ENCODE measurements at regions not wholly inside any gene's neighbourhood (a gene's known extent, or its start where the extent isn't known, plus 50 kb on each side); places are given as distances from the start of the nearest gene placed in this dataset.

DNA sequence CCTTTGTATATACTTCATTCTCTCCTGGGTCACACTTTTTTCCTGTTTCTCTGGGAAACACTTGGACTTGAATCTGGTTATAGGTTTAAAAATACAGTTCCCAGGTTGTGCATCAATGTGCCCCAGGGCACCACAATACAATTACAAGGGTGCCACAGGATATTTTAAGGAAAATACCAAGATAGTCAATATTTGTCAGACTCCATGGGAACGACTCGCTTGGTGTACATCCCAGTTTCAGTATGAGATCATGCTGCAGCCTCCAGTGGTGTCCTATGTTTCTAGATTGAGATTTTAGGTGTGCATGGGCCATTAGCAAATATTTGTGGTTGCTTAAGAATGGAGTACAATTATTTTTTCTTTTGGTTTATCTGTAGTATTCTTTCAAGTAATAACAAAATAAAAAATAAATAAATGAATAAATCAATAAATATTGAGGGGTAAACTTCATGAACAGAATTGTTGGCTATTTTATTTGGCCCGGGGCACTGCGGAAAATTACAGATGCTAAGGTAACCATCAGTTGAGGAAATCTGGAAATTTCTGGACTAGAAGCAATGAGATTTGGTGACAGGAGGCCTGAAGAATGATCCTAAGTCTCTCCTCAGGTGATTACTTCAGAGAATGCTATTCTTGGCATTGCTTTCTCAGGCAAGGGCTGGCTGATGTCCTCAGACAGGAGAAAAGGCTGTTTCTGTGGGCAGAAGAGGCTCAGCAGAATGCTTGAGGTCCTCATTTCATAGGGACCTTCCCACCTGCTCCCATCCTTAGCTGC, 649.3 kb upstream of the SOX11 start:
- Histone ChIP-seq H3K4me1 (ENCODE audit: insufficient read depth, low read length) (no peaks in the 10 kb centered on the region), H3K4me3 (replicated peaks in 1 of 3; ENCODE audit: insufficient read depth in 1 of 3, low read depth in 2 of 3, low read length in 3 of 3) (no peak overlapping the region), H3K79me2 (ENCODE audit: insufficient read depth, low read length) (no peaks in the 10 kb centered on the region), H3K9me3 (ENCODE audit: low read length) (peaks cover 93% of the 10 kb centered on the region), H2AFZ (ENCODE audit: low read length) (no peak overlapping the region), H3K27ac (ENCODE audit: extremely low read length, insufficient read depth, low read length) (no peak overlapping the region), H3K4me2 (ENCODE audit: low read depth, low read length) (no peak overlapping the region), H3K9ac (ENCODE audit: insufficient read depth, low read depth, low read length) (no peak overlapping the region), H4K20me1 (ENCODE audit: insufficient read depth, low read length) (no peaks in the 10 kb centered on the region), H3K27me3 (ENCODE audit: control insufficient read depth in 1 of 2, insufficient read depth in 2 of 2, low read length in 2 of 2) (no peaks in the 10 kb centered on the region), H3K36me3 (replicated peaks in 1 of 2; ENCODE audit: control insufficient read depth in 1 of 2, insufficient read depth in 2 of 2, low read length in 2 of 2) (no peaks in the 10 kb centered on the region)
- intact Hi-C loops (cut with micrococcal nuclease; ENCODE audit: unreplicated experiment) (no loop called here), in situ Hi-C loops (cut with HindIII; ENCODE audit: extremely low pct_ligation_motif_present, low pct_unique_long_range_greater_than_20kb) (no loop called here)
- FAIRE-seq (no peak), DNase-seq (ENCODE audit: low spot score) (no peak), ATAC-seq (no peak)
- CTCF ChIA-PET (ENCODE audit: low intra/inter-chr PET ratio, low total read pairs), result no interaction called here
- POLR2A ChIA-PET, result no interaction called here
- WGBS (ENCODE audit: low lambda C conversion rate), result 3% methylated on average over 4 of the region's 4 CpGs
- no TSS peak for BruUV-seq (replicated peaks)
- no peak for TF ChIP-seq SSRP1 (CRISPR knock-in tag; IDR thresholded peaks at IDR 0.05)
- TF ChIP-seq, protein P1, sequence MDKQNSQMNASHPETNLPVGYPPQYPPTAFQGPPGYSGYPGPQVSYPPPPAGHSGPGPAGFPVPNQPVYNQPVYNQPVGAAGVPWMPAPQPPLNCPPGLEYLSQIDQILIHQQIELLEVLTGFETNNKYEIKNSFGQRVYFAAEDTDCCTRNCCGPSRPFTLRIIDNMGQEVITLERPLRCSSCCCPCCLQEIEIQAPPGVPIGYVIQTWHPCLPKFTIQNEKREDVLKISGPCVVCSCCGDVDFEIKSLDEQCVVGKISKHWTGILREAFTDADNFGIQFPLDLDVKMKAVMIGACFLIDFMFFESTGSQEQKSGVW (CRISPR knock-in tag; IDR thresholded peaks at IDR 0.05; ENCODE audit: borderline replicate concordance), result no peak
- TF ChIP-seq HNRNPK (IDR thresholded peaks at IDR 0.05; ENCODE audit: low read depth, low read length, poor library complexity, severe bottlenecking), result no peak
- no peak for TF ChIP-seq RAD21 (CRISPR knock-in tag; IDR thresholded peaks at IDR 0.05)

DNA sequence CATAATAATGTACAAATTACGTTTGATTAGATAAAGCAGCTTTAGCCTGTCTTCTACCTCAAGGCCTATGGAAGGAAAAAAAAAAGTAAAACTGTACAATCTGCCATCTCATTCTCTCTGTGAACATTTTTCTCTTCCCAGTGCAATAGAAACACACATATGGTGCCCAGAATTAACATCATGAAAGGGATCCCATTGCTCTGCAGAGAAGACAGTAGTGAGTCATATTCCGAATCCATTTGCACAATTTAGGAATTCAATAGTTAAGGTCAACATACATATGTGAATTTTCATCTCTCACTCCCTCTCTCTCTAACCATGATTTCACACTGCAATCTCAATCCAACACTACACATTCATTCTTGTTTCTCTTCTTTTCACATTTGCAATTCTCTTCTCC, 640.9 kb upstream of the SOX11 start:
- Histone ChIP-seq H3K4me3 (replicated peaks in 1 of 3; ENCODE audit: insufficient read depth in 1 of 3, low read depth in 2 of 3, low read length in 3 of 3) (no peak overlapping the region), H3K79me2 (ENCODE audit: insufficient read depth, low read length) (no peaks in the 10 kb centered on the region), H3K9ac (ENCODE audit: insufficient read depth, low read depth, low read length) (no peak overlapping the region), H3K27me3 (ENCODE audit: control insufficient read depth in 1 of 2, insufficient read depth in 2 of 2, low read length in 2 of 2) (no peaks in the 10 kb centered on the region), H3K36me3 (replicated peaks in 1 of 2; ENCODE audit: control insufficient read depth in 1 of 2, insufficient read depth in 2 of 2, low read length in 2 of 2) (no peaks in the 10 kb centered on the region), H3K4me1 (ENCODE audit: insufficient read depth, low read length) (no peaks in the 10 kb centered on the region), H4K20me1 (ENCODE audit: insufficient read depth, low read length) (no peaks in the 10 kb centered on the region), H3K27ac (ENCODE audit: extremely low read length, insufficient read depth, low read length) (no peak overlapping the region), H2AFZ (ENCODE audit: low read length) (no peak overlapping the region), H3K9me3 (ENCODE audit: low read length) (peaks cover 84% of the 10 kb centered on the region), H3K4me2 (ENCODE audit: low read depth, low read length) (no peak overlapping the region)
- CTCF ChIA-PET (ENCODE audit: low intra/inter-chr PET ratio, low total read pairs), result no interaction called here
- BruUV-seq (replicated peaks), result no TSS peak
- ATAC-seq (no peak), FAIRE-seq (no peak), DNase-seq (ENCODE audit: low spot score) (no peak)
- in situ Hi-C loops (cut with HindIII; ENCODE audit: extremely low pct_ligation_motif_present, low pct_unique_long_range_greater_than_20kb), result no loop called here
- WGBS (ENCODE audit: low lambda C conversion rate), result 1% methylated on average over 2 of the region's 2 CpGs
- POLR2A ChIA-PET, result no interaction called here
- intact Hi-C loops (cut with micrococcal nuclease; ENCODE audit: unreplicated experiment), result no loop called here
- TF ChIP-seq, protein P2, sequence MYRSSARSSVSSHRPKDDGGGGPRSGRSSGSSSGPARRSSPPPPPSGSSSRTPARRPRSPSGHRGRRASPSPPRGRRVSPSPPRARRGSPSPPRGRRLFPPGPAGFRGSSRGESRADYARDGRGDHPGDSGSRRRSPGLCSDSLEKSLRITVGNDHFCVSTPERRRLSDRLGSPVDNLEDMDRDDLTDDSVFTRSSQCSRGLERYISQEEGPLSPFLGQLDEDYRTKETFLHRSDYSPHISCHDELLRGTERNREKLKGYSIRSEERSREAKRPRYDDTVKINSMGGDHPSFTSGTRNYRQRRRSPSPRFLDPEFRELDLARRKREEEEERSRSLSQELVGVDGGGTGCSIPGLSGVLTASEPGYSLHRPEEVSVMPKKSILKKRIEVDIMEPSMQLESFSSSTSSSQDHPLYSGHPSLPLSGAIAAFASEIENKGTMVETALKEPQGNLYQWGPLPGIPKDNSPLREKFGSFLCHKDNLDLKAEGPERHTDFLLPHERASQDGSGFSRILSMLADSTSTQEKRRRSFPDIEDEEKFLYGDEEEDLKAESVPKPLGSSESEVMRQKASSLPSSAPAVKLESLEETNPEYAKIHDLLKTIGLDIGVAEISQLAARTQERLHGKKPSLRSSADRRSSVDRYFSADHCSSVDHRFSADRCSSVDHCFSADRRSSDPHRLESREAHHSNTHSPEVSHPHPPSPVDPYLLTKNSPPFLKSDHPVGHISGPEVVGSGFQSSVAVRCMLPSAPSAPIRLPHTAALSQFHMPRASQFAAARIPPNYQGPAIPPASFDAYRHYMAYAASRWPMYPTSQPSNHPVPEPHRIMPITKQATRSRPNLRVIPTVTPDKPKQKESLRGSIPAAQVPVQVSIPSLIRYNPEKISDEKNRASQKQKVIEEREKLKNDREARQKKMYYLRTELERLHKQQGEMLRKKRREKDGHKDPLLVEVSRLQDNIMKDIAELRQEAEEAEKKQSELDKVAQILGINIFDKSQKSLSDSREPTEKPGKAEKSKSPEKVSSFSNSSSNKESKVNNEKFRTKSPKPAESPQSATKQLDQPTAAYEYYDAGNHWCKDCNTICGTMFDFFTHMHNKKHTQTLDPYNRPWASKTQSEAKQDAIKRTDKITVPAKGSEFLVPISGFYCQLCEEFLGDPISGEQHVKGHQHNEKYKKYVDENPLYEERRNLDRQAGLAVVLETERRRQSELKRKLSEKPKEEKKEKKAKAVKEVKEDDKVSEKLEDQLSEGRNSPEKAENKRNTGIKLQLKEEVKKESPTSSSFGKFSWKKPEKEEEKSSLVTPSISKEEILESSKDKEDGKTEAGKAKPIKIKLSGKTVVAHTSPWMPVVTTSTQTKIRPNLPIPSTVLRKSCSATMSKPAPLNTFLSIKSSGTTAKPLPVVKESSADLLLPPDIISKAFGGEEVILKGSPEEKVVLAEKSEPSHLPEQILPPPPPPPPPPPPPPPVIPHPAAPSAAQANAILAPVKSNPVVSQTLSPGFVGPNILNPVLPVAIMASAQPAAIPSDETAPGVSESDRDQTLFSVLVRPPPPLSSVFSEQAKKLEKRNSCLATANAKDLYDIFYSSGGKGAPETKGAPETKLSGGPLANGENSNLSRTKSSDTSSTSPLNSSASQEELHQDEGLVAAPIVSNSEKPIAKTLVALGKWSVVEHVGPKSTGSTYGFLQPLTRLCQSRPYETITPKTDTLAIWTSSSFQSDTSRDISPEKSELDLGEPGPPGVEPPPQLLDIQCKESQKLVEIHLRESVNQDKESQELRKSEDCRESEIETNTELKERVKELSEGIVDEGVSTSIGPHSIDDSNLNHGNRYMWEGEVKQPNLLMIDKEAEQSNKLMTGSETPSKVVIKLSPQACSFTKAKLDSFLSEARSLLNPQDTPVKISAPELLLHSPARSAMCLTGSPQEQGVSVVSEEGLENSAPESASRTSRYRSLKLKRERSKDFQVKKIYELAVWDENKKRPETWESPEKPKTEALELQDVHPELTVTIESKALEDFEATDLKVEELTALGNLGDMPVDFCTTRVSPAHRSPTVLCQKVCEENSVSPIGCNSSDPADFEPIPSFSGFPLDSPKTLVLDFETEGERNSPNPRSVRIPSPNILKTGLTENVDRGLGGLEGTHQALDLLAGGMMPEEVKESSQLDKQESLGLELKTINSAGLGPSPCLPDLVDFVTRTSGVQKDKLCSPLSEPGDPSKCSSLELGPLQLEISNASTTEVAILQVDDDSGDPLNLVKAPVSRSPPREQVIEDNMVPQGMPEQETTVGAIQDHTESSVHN (CRISPR knock-in tag; IDR thresholded peaks at IDR 0.05), result no peak
- TF ChIP-seq, protein P3, sequence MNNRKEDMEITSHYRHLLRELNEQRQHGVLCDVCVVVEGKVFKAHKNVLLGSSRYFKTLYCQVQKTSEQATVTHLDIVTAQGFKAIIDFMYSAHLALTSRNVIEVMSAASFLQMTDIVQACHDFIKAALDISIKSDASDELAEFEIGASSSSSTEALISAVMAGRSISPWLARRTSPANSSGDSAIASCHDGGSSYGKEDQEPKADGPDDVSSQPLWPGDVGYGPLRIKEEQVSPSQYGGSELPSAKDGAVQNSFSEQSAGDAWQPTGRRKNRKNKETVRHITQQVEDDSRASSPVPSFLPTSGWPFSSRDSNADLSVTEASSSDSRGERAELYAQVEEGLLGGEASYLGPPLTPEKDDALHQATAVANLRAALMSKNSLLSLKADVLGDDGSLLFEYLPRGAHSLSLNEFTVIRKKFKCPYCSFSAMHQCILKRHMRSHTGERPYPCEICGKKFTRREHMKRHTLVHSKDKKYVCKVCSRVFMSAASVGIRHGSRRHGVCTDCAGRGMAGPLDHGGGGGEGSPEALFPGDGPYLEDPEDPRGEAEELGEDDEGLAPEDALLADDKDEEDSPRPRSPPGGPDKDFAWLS (CRISPR knock-in tag; IDR thresholded peaks at IDR 0.05; ENCODE audit: borderline replicate concordance), result no peak
- TF ChIP-seq SMARCE1 (IDR thresholded peaks at IDR 0.05; ENCODE audit: borderline replicate concordance), result no peak
- TF ChIP-seq SSRP1 (CRISPR knock-in tag; IDR thresholded peaks at IDR 0.05), result no peak
